K562 (cell line): ENCODE measurements at regions not wholly inside any gene's neighbourhood (a gene's known extent, or its start where the extent isn't known, plus 50 kb on each side); places are given as distances from the start of the nearest gene placed in this dataset.

Experiments
- ATAC-seq: fragments of 200-7000 bp; cut with Tn5 transposase; 3 replicates; pipeline ENCODE4 v1.9.1; 2020; ENCODE audit warnings: moderate library complexity
- BruUV-seq: library from RNA; stranded (reverse); fragments of 400-500 nt; replicated peaks from 2 replicates; lab custom pipeline; 2021; lab: Mats Ljungman, UMichigan
- CTCF ChIA-PET: fragments of 300-600 bp; formaldehyde crosslinking; extraction: SDS; loops from one replicate; lab custom pipeline; 2021; ENCODE audit warnings: low intra/inter-chr PET ratio; lab: Yijun Ruan, JAX
- POLR2A ChIA-PET: fragments of 300-600, 350-650 bp; sonication (Branson Sonifier 250); formaldehyde crosslinking; extraction: SDS; loops from one replicate; lab custom pipeline; 2021; ENCODE audit warnings: antibody characterized with exemption, inconsistent platforms; lab: Yijun Ruan, JAX
- DNase-seq, 4 experiments: peaks; one replicate each; pipeline versions ENCODE4 v3.0.0 to v3.0.0-alpha.2; 2011 to 2018; ENCODE audit warnings: low spot score in 3 of 4, mixed read lengths in 3 of 4; ENCODE audit errors: extremely low read depth in 1 of 4
- FAIRE-seq: peaks from 2 replicates; lab custom pipeline; 2011; peaks lifted over from hg19 to GRCh38; lab: Jason Lieb, UNC
- H2AFZ ChIP-seq: 2 replicates; pipeline ENCODE4 v1.6.0; 2011; ENCODE audit warnings: low read depth, low read length, control low read depth, inconsistent platforms
- H3K27ac ChIP-seq: fragments of 200-600 bp; 3 replicates; pipeline ENCODE4 v1.8.0; 2011; ENCODE audit warnings: low read depth, mild to moderate bottlenecking, control low read depth, inconsistent platforms, low read length, moderate library complexity, mixed read lengths; ENCODE audit errors: extremely low read depth
- H3K27me3 ChIP-seq, 2 experiments: fragments of 300-600 bp in 1 of 2; 2 replicates in 1 of 2; 3 replicates in 1 of 2; pipeline versions ENCODE4 v1.6.0 to v1.8.0; 2011; ENCODE audit warnings: inconsistent platforms in 2 of 2, low read length in 2 of 2, mild to moderate bottlenecking in 1 of 2, mixed read lengths in 1 of 2, moderate library complexity in 1 of 2; ENCODE audit not compliant: control insufficient read depth in 2 of 2, insufficient read depth in 2 of 2
- H3K36me3 ChIP-seq: fragments of 300-600 bp; 3 replicates; pipeline ENCODE4 v1.8.0; 2011; ENCODE audit warnings: mild to moderate bottlenecking, low read length, inconsistent platforms; ENCODE audit not compliant: control insufficient read depth, insufficient read depth
- H3K4me1 ChIP-seq, 2 experiments: fragments of 200-600 bp in 1 of 2; replicated peaks in 1 of 2; 2 replicates in 1 of 2; 3 replicates in 1 of 2; pipeline versions ENCODE4 v1.5.1 to v1.8.0; 2011; ENCODE audit warnings: inconsistent platforms in 2 of 2, low read length in 2 of 2, mild to moderate bottlenecking in 1 of 2, mixed read lengths in 1 of 2, moderate library complexity in 1 of 2; ENCODE audit not compliant: control insufficient read depth in 2 of 2, insufficient read depth in 2 of 2
- H3K4me2 ChIP-seq: 2 replicates; pipeline ENCODE4 v1.6.1; 2011; ENCODE audit warnings: low read length, control low read depth, inconsistent platforms, mixed read lengths; ENCODE audit not compliant: insufficient read depth
- H3K4me3 ChIP-seq: fragments of 200-600 bp; sonication (generic), shearing (Covaris generic); 2 replicates; pipeline ENCODE4 v1.5.1; 2016; ENCODE audit warnings: control low read depth, inconsistent platforms
- H3K79me2 ChIP-seq: fragments of 200-600 bp; 3 replicates; pipeline ENCODE4 v1.8.0; 2011; ENCODE audit warnings: low read length, inconsistent platforms; ENCODE audit not compliant: control insufficient read depth, insufficient read depth
- H3K9ac ChIP-seq, 2 experiments: 2 replicates each; pipeline versions ENCODE4 v1.6.0 to v1.6.1; 2011; ENCODE audit warnings: low read depth in 2 of 2, low read length in 2 of 2, control low read depth in 1 of 2, inconsistent platforms in 1 of 2, mild to moderate bottlenecking in 1 of 2, mixed read lengths in 1 of 2; ENCODE audit not compliant: insufficient read depth in 1 of 2
- H3K9me1 ChIP-seq: one replicate; pipeline ENCODE4 v1.6.0; 2011; ENCODE audit warnings: inconsistent platforms, mild to moderate bottlenecking, low read length, moderate library complexity; ENCODE audit not compliant: control insufficient read depth, insufficient read depth
- H3K9me3 ChIP-seq: replicated peaks from 2 replicates; pipeline ENCODE4 v1.5.1; 2011; ENCODE audit warnings: low read depth, low read length, inconsistent platforms; ENCODE audit not compliant: control insufficient read depth, insufficient read depth
- H4K20me1 ChIP-seq: replicated peaks from 2 replicates; pipeline ENCODE4 v1.6.1; 2011; ENCODE audit warnings: low read length, inconsistent platforms, mixed read lengths; ENCODE audit not compliant: control insufficient read depth, insufficient read depth
- BDP1 ChIP-seq: IDR thresholded peaks from 3 replicates; pipeline ENCODE4 v1.6.1; 2011; ENCODE audit not compliant: insufficient read length, insufficient read depth
- CREB3 ChIP-seq: fragments of 450-650 bp; conservative IDR thresholded peaks from 2 replicates; pipeline ENCODE4 v1.6.1; 2016; ENCODE audit warnings: missing genetic modification characterization, low read depth, mild to moderate bottlenecking, missing compliant biosample characterization, moderate library complexity
- HMGN3 ChIP-seq: IDR thresholded peaks from 2 replicates; pipeline ENCODE4 v1.6.1; 2011; ENCODE audit warnings: borderline replicate concordance, low read depth, mild to moderate bottlenecking, mixed read lengths, low read length; ENCODE audit not compliant: insufficient read length; ENCODE audit errors: extremely low read depth
- NFE2 ChIP-seq: IDR thresholded peaks from 2 replicates; pipeline ENCODE4 v1.6.1; 2014; ENCODE audit warnings: antibody characterized with exemption, low read depth
- POLR2AphosphoS2 ChIP-seq: IDR thresholded peaks from 2 replicates; pipeline ENCODE4 v1.6.1; 2012; ENCODE audit warnings: low read length, improper control_type of control experiment
- RAD21 ChIP-seq, 2 experiments: fragments of 250-450 bp in 1 of 2; fragments of 450-650 bp in 1 of 2; sonication (Bioruptor Pico) in 1 of 2; formaldehyde crosslinking in 1 of 2; IDR thresholded peaks in 1 of 2; conservative IDR thresholded peaks in 1 of 2; 2 replicates each; pipeline versions ENCODE4 v1.4.0 to v1.8.0; 2020 to 2022; ENCODE audit warnings: mild to moderate bottlenecking in 2 of 2, moderate library complexity in 1 of 2
- REST ChIP-seq, 2 experiments: fragments of 450-650 bp; formaldehyde crosslinking in 1 of 2; IDR thresholded peaks; 2 replicates each; pipeline versions ENCODE4 v1.4.0 to v1.6.1; 2014 to 2020; ENCODE audit warnings: mild to moderate bottlenecking in 2 of 2, borderline replicate concordance in 1 of 2, low read depth in 1 of 2
- SMC3 ChIP-seq: conservative IDR thresholded peaks from 2 replicates; pipeline ENCODE4 v1.6.1; 2011; ENCODE audit warnings: low read depth, low read length, improper control_type of control experiment; ENCODE audit not compliant: insufficient read depth
- TAF7 ChIP-seq: fragments of 450-650 bp; IDR thresholded peaks from 2 replicates; pipeline ENCODE4 v1.6.1; 2016; ENCODE audit warnings: missing genetic modification characterization, missing compliant biosample characterization
- ZNF511 ChIP-seq: sonication (generic); formaldehyde crosslinking; IDR thresholded peaks from 2 replicates; pipeline ENCODE4 v1.8.0; 2022; ENCODE audit warnings: mild to moderate bottlenecking, missing genetic modification reagents
- WGBS: fragments of 100-300 bp; shearing (Covaris generic); methylation state at CpG from one replicate; pipeline ENCODE4 v1.1.6; 2016; ENCODE audit warnings: low coverage, mixed read lengths; ENCODE audit not compliant: insufficient coverage; ENCODE audit errors: missing lambda C conversion rate; 5-methylcytosine and 5-hydroxymethylcytosine counted together
- in situ Hi-C: fragments of 300-500 bp; cut with MboI; formaldehyde crosslinking; loops from 4 replicates; pipeline ENCODE4 v1.15.0; 2018; ENCODE audit warnings: inconsistent platforms, mixed read lengths
- intact Hi-C: fragments of 100-400 bp; cut with micrococcal nuclease; formaldehyde crosslinking; loops from 2 replicates; pipeline ENCODE4 v1.14.2; 2022

GRCh38 chr9:115593587-115594091, 475.7 kb upstream of the TNC start:
- CTCF ChIA-PET, result interaction anchor here (1.1 to 1.5 kb wide), 2 partner anchors 1051 to 1067 kb away, joined by 4 to 19 read pairs; no protein-coding TSS in a partner anchor
- Histone ChIP-seq H3K4me1 (no peaks in the 10 kb centered on the region), H3K4me3 (no peak overlapping the region), H3K27ac (no peak overlapping the region), H3K79me2 (no peaks in the 10 kb centered on the region), H2AFZ (no peak overlapping the region), H3K9me3 (no peaks in the 10 kb centered on the region), H3K9ac (no peak overlapping the region), H3K4me2 (no peak overlapping the region), H3K36me3 (no peaks in the 10 kb centered on the region), H4K20me1 (no peaks in the 10 kb centered on the region), H3K9me1 (no peaks in the 10 kb centered on the region), H3K27me3 (no peaks in the 10 kb centered on the region)
- DNase-seq, result peak; percentile 9 to 38 (median 20)
- in situ Hi-C loops (loop anchor here (5.0 kb wide), 1 partner anchor 979 kb away; no protein-coding TSS in a partner anchor), intact Hi-C loops (loop anchor here (2.0 to 10.0 kb wide), 6 partner anchors 554 to 1054 kb away; partner anchors contain the start of gene TEX48)
- no peak for FAIRE-seq
- WGBS, result 0% methylated on average over 4 of the region's 4 CpGs
- ATAC-seq, result 0 out of 3 replicates have a peak, but pooled peaks have one; percentile 40
- BruUV-seq, result no TSS peak
- POLR2A ChIA-PET, result interaction anchor here (0.7 kb wide), 1 partner anchor 231 kb away, joined by 3 read pairs; no protein-coding TSS in a partner anchor
- TF ChIP-seq TAF7 (tag) (no peak), HMGN3 (no peak), ZNF511 (CRISPR knock-in tag) (no peak), POLR2AphosphoS2 (no peak), SMC3 (0 out of 2 replicates have a peak, but pooled peaks have one; percentile 25), REST (IDR thresholded peaks at IDR 0.05; ENCODE audit: borderline replicate concordance) (peak; percentile 26; the same call in 1 of the 2 replicates), REST (CRISPR knock-in tag; IDR thresholded peaks at IDR 0.05; ENCODE audit: low read depth) (no peak), RAD21 (CRISPR knock-in tag; conservative IDR thresholded peaks at IDR 0.05 in 1 of 2, IDR thresholded peaks at IDR 0.05 in 1 of 2) (peak; percentile 74 to 78), BDP1 (no peak), NFE2 (no peak), CREB3 (tag) (no peak)
